GM12864 (cell line): ENCODE measurements at regions not wholly inside any gene's neighbourhood (a gene's known extent, or its start where the extent isn't known, plus 50 kb on each side); places are given as distances from the start of the nearest gene placed in this dataset.
"Not testable (repeated sequence)": the region's sequence is repeated elsewhere in the genome, so short reads cannot be mapped to it uniquely, and the experiment has no call there.

Source experiments
- DNase-seq: peaks from one replicate; pipeline ENCODE4 v3.0.0-alpha.2; 2011; ENCODE audit warnings: low read depth
- H3K4me3 ChIP-seq: 2 replicates; pipeline ENCODE4 v1.5.1; 2011; ENCODE audit warnings: mild to moderate bottlenecking, low read depth, low read length, control low read depth
- TF ChIP-seq, protein P1 (sequence below): IDR thresholded peaks from 2 replicates; pipeline ENCODE4 v1.5.1; 2011; ENCODE audit warnings: low read depth, mild to moderate bottlenecking, moderate library complexity, low read length, control low read depth, inconsistent platforms; ENCODE audit errors: missing control alignments

DNA sequence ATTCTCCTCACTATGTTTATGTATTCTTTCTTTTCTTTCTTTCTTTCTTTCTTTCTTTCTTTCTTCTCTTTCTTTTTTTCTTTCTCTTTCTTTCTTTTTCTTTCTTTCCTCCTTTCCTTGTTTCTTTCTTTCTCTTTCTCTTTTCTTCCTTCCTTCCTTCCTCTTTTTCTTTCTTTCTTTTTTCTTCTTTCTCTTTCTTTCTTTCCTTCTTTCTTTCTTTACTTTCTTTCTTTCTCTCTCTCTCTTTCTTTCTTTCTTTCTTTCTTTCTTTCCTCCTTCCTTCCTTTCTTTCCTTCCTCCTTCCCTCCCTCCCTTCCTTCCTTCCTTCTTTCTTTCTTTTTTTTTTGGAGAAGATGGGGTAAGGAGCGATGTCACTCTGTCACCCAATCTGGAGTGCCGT, 1405.5 kb downstream of the SLITRK5 start:
- no peak for DNase-seq
- H3K4me3 ChIP-seq, result no peak overlapping the region
- TF ChIP-seq, protein P1, sequence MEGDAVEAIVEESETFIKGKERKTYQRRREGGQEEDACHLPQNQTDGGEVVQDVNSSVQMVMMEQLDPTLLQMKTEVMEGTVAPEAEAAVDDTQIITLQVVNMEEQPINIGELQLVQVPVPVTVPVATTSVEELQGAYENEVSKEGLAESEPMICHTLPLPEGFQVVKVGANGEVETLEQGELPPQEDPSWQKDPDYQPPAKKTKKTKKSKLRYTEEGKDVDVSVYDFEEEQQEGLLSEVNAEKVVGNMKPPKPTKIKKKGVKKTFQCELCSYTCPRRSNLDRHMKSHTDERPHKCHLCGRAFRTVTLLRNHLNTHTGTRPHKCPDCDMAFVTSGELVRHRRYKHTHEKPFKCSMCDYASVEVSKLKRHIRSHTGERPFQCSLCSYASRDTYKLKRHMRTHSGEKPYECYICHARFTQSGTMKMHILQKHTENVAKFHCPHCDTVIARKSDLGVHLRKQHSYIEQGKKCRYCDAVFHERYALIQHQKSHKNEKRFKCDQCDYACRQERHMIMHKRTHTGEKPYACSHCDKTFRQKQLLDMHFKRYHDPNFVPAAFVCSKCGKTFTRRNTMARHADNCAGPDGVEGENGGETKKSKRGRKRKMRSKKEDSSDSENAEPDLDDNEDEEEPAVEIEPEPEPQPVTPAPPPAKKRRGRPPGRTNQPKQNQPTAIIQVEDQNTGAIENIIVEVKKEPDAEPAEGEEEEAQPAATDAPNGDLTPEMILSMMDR, result no peak

DNA sequence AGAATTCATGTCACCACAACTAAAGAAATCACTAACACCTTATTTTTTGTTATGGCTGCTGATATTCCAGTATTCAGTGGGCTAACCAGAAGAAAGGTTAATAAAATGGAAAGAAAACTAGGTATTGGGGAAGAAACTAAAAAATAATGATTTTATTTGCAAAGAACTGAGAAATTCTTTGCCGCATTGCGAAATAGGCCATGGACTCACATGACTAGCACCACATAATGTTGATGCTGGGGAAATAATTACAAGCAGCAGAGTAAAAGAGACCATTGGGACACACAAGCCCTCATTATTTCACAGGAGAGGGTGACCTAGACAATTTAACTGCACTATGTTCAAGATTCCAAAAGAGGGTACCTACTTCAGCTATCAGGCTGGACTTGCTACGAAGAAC, 1411.5 kb downstream of the SLITRK5 start:
- TF ChIP-seq, protein P1, result no peak
- no peak overlapping the region for H3K4me3 ChIP-seq
- DNase-seq, result no peak

DNA sequence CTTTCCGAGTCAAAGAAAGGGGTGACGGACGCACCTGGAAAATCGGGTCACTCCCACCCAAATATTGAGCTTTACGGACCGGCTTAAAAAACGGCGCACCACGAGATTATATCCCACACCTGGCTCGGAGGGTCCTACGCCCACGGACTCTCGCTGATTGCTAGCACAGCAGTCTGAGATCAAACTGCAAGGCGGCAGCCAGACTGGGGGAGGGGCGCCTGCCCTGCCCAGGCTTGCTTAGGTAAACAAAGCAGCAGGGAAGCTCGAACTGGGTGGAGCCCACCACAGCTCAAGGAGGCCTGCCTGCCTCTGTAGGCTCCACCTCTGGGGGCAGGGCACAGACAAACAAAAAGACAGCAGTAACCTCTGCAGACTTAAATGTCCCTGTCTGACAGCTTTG, 1416.9 kb downstream of the SLITRK5 start:
- not testable (repeated sequence) for DNase-seq, H3K4me3 ChIP-seq

DNA sequence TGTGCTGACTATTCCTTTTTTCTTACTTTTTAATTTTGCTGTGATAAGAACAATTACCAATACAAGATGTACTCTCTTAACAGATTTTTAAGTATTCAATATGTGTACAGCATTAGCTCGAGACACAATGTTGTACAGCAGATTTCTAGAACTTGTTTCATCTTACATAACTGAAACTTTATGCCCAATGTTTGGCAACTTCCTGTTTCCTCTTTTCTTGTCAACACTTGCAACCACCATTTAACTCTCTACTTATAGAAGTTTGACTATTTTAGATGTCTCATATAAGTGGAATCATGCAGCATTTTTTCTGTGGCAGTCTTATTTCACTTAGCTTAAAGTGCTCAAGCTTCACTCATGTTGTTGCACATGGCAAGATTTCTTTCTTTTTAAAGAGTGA, 1426.8 kb downstream of the SLITRK5 start:
- no peak for DNase-seq
- TF ChIP-seq, protein P1, result no peak
- H3K4me3 ChIP-seq, result no peak overlapping the region

DNA sequence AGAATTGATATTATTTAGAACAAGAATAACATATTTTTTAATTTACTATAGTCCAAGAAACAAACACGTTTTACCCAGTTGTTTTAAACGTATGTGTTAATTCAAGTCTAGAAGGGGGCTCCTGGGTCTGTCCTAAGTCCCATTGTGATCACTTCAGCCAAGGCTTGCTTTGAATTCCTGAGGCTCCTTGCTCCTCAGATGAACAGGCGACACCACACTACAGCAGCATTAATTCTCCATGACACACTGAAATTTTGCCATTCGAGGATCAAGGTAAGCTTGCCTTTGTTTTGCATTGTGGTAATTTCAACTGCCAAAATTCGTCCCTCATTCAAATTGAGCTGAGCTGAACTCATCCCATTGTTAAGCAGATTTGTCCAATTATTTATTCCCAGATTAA, 1442.6 kb downstream of the SLITRK5 start:
- TF ChIP-seq, protein P1, result no peak
- no peak overlapping the region for H3K4me3 ChIP-seq
- DNase-seq, result no peak

DNA sequence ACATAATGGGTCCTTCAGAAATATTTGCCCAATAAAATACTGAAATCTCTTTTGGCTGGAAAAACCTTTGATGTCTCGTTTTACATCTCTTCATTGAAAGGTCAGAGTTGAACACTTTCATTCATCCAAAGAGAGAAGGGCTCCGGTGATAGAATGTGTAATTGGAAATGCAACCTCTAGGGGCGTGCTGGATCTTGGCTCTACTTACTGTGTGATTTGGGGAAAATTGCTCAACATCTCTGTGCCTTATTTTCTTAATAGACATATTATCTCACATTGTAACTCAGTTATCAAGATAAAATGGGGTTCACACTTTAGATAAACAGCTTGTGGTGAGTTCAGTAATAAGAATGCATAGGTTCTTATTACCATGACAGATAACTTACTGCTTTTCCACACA, 1444.1 kb downstream of the SLITRK5 start:
- DNase-seq, result no peak
- H3K4me3 ChIP-seq, result no peak overlapping the region
- TF ChIP-seq, protein P1, result peak; percentile 20

DNA sequence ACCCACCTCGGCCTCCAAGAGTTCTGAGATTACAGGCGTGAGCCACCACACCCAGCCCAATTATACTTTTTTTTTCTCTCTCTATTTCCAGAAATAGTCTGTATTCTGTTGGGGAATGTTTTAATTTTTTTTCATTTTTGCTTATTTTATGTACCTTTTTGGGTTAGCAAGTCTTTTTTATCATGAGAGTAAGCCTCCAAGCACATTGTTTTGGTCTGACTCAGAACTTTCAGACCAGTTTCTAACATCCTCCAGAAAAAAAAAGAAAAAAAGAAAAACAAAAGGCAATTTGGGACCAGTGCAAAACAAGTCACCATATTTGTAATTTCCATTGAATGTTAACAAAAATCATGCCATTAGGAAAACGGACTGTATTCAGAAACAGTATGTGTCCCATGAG, 1465.5 kb downstream of the SLITRK5 start:
- DNase-seq, result no peak
- no peak overlapping the region for H3K4me3 ChIP-seq
- TF ChIP-seq, protein P1, result no peak

DNA sequence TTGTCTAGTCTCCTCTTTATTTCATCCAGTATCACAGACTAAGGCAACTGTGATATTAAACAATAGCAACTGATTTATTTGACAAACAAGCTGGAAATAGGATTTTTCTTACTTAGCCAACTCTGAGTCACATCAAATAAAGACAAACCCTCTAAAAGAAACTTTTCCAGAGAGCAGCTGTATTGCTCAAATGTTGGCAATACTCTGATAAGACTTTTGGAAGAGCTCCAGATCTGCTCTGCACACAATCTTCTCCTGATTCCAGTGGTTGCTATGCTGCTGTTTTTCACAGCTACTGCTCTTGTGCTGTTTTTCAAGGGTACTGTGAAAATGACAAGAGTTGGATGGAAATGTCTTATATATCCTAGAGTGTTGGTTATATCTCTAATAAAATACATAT, 1479.2 kb downstream of the SLITRK5 start:
- TF ChIP-seq, protein P1, result no peak
- DNase-seq, result no peak
- H3K4me3 ChIP-seq, result no peak overlapping the region
